ENCODE measurements at regions not wholly inside any gene's neighbourhood (a gene's known extent, or its start where the extent isn't known, plus 50 kb on each side); places are given as distances from the start of the nearest gene placed in this dataset.

DNA sequence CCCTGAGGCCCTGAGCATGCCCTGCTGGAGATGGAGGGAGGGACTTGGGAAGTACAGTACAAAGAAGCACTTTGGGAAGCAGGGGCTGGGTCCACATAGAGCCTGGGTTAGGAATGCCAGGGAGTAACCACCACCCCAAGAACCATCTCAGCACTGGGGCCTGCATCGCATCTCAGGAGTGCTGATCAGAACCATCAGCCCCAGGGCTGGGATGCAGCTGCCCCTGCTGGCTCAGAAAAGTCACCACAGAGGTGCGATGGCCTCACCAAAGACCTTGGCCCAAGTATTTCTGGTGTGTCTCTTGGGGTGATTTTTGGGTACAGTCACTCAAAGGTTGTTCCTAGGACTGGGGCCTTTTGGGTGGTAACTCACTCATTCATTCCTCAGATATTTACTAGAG, 236.8 kb upstream of the MVB12B start:
- no peak for DNase-seq (ENCODE audit: low read depth in 2 of 2)

DNA sequence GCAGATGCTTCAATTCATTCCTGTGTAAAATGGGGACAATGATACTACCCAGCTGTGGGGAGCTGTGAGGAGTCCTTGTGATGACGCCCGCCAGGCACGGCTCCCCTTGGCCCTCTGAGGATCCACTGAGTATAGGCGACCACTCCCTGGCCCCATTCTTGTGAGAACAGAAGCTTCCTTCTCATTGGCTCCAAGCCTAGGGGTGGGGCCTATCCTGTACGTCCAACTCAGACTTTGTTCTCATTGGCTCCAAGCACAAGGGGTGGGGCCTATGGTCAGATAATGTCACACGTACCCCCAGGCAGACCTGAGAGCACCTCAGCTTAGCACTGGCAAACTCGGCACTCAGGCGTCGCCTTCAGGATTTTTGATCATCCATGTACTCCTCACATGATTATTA, 232.9 kb upstream of the MVB12B start:
- no peak for DNase-seq (ENCODE audit: low read depth in 2 of 2)

GRCh38 chr9:126095546-126096190, 231.0 kb upstream of the MVB12B start:
- no peak for DNase-seq (ENCODE audit: low read depth in 2 of 2)

GRCh38 chr9:126096340-126096739, 230.3 kb upstream of the MVB12B start:
- DNase-seq (ENCODE audit: low read depth in 2 of 2), result no peak

DNA sequence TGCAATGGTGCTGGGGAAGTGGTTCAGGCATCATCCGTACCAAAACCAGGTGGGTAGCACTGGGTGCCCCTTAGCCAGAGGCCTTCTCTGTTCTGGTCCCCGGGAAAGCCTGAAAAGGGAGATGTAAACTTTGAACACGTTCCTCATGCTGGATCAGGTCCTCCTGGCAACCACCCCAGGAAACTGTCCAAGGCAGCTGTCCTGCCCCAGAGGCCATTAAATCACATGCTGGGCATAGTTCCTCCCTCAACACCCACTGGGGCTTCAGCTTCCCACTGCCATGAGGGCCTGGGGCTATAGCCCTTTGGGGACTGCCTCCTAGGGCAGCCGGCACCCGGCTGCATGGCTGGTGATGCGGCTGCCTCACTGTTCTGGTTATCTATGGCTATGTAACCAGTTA, 228.9 kb upstream of the MVB12B start:
- DNase-seq (ENCODE audit: low read depth in 2 of 2), result no peak

- no peak for DNase-seq (ENCODE audit: low read depth in 2 of 2)
Measured at GRCh38 chr9:126106404-126106803, 220.2 kb upstream of the MVB12B start.

GRCh38 chr9:126107693-126108092, 218.9 kb upstream of the MVB12B start:
- no peak for DNase-seq (ENCODE audit: low read depth in 2 of 2)

- DNase-seq (ENCODE audit: low read depth in 2 of 2), result no peak
Measured at GRCh38 chr9:126108240-126108639, 218.4 kb upstream of the MVB12B start.

DNA sequence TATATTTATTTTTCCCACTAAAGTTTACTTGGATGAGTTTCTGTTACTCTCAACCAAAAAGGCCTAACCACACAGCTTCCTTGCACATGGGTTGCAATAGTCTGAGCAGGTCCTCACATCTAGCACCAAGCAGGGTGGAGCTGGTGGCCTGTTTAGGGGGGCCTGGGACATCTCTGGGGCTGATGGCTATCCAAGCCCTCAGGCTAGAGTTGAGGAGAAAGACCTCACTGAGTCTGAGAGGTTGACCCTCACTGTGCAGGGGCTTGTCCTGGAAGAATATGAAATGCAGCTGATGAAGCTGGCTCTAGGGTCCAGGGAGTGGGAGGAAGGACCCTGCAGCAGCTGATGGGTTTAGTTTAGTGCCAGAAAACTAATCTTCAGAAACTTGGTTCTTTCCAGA, 217.1 kb upstream of the MVB12B start:
- DNase-seq (ENCODE audit: low read depth in 2 of 2), result no peak

DNA sequence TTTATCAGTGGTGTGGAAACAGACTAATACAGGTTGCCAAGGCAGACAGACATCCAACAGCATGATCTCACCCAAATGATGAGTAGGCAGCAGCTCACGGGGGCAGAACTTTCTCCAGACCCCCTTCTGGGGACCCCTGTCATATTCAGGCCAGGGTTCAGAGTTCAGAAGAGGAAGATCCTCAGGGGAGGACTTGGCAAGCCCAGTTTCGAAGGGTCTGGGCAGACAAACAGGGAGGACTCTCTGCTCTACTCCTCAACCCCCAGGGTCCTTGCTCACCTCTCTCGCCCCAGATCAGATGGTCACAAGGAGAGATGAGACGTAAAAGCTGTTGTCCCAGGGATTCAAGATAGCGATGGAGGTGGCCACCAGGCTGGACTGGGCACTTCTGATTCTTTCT, 215.1 kb upstream of the MVB12B start:
- no peak for DNase-seq (ENCODE audit: low read depth in 2 of 2)

DNA sequence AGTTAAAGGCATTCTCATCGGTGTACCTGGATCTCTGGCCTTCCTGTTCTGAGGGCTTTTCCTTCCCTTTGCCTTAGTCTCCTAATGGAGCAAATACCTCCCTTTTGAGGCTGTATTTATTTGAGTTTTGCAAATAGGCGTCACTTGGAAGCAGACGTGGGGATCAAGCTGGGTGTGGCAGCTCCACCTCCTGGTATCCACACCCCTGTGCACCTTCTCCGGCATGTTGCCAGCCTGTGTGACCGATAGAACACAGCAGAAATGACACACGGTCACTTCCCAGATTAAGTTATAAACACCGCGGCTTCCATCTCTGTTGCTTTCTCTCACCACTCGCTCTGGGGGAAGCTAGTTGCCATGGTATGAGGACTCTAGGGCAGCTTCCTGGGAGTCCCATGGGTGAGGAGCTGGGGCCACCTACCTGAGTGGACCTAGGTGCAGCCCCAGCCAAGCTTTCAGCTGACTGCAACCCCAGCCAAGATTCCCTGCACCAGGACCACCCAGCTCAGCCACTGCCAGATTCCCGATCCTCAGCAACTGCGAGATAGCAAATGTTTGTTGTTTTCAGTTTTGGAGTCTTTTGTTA, 214.4 kb upstream of the MVB12B start:
- DNase-seq (ENCODE audit: low read depth in 2 of 2), result no peak

DNA sequence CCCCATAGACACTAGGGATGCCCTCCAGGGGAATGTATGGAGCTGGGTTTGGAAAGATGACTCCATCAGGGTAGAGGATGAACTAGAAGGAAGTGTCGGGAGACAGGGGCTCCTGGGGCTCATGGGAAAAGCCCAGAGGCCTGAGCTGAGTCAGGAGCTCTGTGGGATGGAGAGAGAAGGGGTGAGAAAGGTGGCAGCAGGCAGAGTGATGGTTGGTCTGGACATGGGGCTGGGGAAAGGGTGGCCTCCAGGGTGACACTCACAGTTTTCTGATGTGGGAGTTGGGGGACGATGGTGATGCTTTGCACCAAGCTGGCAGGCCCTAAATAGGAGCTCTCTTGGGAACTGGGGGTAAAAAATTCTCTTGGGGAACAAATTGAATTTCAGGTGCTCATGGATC, 213.5 kb upstream of the MVB12B start:
- no peak for DNase-seq (ENCODE audit: low read depth in 2 of 2)

DNA sequence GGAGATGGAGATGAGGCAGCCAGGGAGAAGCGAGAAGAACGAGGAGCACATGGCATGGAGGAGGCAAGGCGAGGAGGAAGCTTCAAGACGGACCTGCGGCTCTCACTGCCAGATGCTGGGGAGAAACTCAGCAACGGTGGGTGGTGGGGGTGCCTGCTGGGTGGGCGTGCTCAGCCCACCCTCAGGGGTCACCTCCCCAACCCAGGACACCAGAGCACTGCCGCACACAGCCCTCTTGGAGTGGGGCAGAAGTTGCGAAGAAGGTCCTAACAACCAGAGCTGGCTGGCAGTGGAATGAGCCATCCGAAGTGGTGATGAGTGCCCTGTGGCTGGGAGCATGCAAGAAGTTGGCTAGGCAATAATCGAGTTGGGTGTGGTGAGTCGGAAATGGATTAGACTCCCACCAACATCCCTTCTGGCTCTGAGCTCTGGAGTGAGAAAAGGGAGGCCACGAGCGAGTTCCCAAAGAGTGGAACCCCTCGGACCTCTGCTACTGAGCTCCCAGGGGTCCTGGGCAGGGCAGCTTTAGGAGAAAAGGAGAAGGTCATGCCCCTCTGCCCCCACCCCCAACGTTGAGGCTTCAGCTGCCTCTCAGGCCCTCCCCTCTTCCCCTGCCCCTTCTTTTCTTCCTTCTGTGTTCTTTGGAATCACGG, 212.7 kb upstream of the MVB12B start:
- no peak for DNase-seq (ENCODE audit: low read depth in 2 of 2)

DNA sequence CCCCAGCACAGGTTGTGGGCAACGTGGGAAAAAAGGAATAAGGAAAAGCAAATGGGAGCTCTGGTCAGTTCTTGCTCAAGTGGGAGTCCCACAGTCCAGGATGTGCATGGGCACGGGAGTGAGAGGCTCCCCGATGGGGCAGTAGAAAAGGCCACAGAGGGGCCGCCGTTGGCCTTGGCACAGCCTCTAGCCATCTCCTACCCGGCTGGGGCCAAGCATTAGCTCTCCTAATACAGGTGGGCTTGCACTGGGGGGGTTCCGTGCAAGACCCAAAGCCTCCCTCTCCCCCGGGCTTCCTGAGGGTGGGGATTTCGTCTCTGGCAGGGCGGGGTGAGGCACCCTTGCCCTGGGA, 212.2 kb upstream of the MVB12B start:
- DNase-seq (ENCODE audit: low read depth in 2 of 2), result no peak

GRCh38 chr9:126114850-126115460, 211.7 kb upstream of the MVB12B start:
- DNase-seq (ENCODE audit: low read depth in 2 of 2), result no peak

DNA sequence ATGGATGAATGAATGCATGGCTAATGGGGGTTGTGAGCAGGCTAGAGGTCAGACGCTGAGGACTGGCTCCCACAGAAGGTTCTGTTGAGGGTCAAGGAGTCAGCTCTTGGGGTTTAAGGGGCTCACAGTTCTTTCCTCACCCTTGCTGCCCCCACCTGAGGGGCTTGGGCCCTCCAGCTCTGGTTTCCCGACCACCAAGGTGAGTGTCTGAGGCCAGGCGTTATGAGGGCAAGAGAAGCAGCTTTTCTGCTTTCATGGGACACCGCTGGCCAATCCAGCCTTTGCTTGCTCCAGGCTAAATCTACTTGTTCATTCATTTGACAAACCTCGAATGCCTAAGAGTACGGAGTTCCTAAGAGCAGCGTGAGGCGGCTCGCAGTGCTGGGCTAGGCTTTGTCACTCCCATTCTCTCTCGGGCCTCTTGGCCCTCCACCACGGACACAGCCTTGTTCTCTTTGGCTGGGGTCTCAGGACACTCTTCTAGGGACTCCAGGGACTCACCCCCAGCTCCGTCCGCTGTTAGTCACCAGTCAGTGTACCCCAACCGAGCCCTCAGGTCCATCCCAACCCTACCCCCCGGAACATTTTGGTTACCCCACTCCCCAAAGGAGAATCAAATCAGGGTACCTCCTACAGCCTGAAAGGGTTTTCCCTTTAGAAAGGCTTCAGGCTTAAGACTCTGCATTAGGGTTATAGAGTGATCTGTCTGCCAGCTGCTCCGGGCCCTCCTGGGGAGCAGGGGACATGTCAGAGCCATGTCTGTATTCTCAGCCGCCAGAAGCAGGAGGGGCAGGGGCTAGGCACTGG, 210.1 kb upstream of the MVB12B start:
- no peak for DNase-seq (ENCODE audit: low read depth in 2 of 2)

DNA sequence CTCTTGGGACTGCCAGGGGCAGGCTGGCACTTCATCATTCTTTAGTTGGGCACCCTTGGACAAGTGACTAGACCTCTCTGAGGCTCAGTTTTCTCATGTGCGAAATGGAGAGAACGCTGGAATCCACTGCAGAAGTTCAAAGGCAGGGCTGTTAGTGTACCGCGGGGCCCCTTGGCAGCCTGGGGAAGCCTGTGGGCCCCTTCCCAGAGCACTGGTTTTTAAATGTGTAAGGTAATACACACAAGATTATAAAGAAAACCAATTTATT, 209.5 kb upstream of the MVB12B start:
- no peak for DNase-seq (ENCODE audit: low read depth in 2 of 2)

DNA sequence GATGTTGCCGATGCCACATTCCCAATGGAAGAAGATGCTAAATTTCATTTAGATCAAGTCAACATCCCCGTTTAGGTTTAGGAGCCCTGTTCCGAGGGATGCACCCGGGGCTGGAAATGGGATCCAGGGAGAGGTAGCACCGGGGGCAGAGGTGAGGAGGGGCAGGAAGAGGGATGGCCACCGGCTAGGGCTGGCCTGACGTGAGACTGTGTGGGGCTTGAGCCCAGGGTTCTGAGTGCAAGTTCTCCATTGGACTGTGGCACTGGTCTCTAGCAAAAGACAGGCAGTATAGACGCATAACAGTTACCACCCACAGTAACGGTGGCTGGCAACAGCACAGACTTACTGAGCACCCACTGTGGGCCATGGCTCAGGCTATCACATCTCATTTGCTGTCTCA, 209.0 kb upstream of the MVB12B start:
- DNase-seq (ENCODE audit: low read depth in 2 of 2), result no peak

DNA sequence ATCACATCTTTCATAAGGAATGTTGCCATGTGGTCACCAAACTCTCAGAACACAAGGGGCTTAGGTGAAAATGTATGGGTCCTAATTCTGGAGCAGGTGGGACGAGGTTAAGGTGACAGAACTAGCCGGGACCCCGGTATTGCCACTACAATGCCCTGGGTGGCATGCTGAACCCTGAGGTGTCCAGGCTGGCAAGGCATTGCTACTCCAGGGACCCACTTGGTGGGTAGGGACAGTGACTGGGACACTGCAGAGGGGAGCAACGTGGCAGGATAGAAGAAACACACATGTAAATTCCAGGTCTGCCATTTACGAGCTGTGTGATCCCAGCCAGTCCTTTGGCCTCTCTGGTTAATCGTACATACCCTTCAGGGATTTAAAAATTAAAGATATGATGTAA, 206.9 kb upstream of the MVB12B start:
- no peak for DNase-seq (ENCODE audit: low read depth in 2 of 2)

- DNase-seq (ENCODE audit: low read depth in 2 of 2), result no peak
Measured at GRCh38 chr9:126122901-126123616, 203.6 kb upstream of the MVB12B start.

- DNase-seq (ENCODE audit: low read depth in 2 of 2), result no peak
Measured at GRCh38 chr9:126123927-126124326, 202.7 kb upstream of the MVB12B start.

DNA sequence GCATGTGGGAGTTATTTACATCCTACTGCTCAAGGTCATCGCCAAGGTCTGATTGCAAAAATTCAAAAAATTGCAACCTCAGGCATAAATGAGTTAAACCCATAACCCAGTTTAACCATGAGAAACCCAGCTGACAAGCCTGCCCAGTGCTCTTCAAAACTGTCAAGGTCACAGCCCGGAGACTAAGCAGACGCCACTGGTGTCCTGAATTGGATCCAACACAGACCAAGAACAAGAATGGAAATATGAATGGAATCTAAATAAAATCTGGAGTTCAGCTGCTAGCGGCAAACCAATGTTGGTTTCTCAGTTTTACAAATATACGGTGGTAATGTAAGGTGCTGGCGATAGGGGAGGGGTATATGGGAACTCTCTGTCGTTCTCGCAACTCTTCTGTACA, 201.5 kb upstream of the MVB12B start:
- DNase-seq (ENCODE audit: low read depth in 2 of 2), result no peak

Data from stimulated activated CD8-positive, alpha-beta memory T cell treated with anti-CD3 and anti-CD28 coated beads, Interleukin-2, amount 100 ng/mL, for 48 hours (primary cell).